ENCODE measurements at regions not wholly inside any gene's neighbourhood (a gene's known extent, or its start where the extent isn't known, plus 50 kb on each side); places are given as distances from the start of the nearest gene placed in this dataset.

GRCh38 chr20:16124491-16124890, 448.8 kb downstream of the KIF16B start:
- TF ChIP-seq EZH2 (IDR thresholded peaks at IDR 0.05; ENCODE audit: borderline replicate concordance, low read length) (no peak), CTCF (conservative IDR thresholded peaks at IDR 0.05 in 1 of 2, IDR thresholded peaks at IDR 0.05 in 1 of 2; ENCODE audit: extremely low read depth in 1 of 2, insufficient read depth in 1 of 2, low read depth in 1 of 2, low read length in 2 of 2) (no peak)
